GM19328 (cell line): ENCODE measurements at regions not wholly inside any gene's neighbourhood (a gene's known extent, or its start where the extent isn't known, plus 50 kb on each side); places are given as distances from the start of the nearest gene placed in this dataset.

Experiments used
- ATAC-seq: cut with Tn5 transposase; IDR thresholded peaks from one replicate; pipeline ENCODE4 v1.9.1; 2021; ENCODE audit warnings: mild to moderate bottlenecking, moderate library complexity; ENCODE audit not compliant: unreplicated experiment

GRCh38 chr10:123518765-123519164, 147.4 kb upstream of the GPR26 start:
- ATAC-seq: no peak

GRCh38 chr10:123519861-123520260, 146.3 kb upstream of the GPR26 start:
- no peak for ATAC-seq

DNA sequence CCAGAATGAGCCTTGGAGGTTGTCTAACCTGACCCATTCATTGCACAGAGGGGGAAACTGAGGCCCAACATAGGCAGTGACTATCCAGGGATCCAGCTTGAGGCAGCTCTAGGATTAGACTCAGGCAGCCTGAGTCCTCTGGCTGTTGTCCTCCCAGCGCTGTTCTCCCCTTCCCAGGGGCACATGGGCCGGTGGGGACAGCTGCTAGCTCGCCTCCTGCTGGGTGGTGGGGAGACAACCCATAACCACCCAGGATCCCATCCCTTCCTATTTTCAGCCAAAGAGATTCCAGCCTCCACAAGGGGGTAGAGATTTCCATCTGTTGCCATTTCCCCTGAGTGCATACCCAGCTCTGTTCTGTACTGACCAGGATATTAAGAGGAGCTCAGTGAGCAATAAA, 145.1 kb upstream of the GPR26 start:
- no peak for ATAC-seq

GRCh38 chr10:123521556-123521955, 144.6 kb upstream of the GPR26 start:
- ATAC-seq: no peak

GRCh38 chr10:123522702-123523312, 143.3 kb upstream of the GPR26 start:
- ATAC-seq: no peak

- no peak for ATAC-seq
These were observed 142.3 kb upstream of the GPR26 start for GRCh38 chr10:123523833-123524232.

GRCh38 chr10:123526356-123527064, 139.6 kb upstream of the GPR26 start:
- no peak for ATAC-seq

DNA sequence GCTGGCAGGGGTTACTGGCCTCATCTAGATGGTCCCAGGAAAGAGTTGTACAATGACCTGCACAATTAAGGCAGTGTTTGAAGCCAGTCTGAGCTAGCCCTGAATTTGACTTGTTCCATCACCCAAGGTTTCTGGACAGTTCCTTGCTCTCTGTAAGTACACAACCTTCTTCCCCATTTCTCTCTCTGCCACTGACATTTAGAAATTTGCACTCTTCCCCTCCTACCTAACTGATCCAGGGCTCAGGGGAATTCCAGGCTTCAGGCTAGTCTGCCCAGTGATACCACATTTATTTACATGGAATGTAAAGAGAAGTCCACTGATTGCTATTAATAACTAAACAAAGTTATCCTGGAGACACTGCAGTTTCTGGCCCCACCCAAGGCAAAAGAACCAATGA, 139.0 kb upstream of the GPR26 start:
- no peak for ATAC-seq

- ATAC-seq: no peak
These were observed 136.9 kb upstream of the GPR26 start for GRCh38 chr10:123529146-123529760.

DNA sequence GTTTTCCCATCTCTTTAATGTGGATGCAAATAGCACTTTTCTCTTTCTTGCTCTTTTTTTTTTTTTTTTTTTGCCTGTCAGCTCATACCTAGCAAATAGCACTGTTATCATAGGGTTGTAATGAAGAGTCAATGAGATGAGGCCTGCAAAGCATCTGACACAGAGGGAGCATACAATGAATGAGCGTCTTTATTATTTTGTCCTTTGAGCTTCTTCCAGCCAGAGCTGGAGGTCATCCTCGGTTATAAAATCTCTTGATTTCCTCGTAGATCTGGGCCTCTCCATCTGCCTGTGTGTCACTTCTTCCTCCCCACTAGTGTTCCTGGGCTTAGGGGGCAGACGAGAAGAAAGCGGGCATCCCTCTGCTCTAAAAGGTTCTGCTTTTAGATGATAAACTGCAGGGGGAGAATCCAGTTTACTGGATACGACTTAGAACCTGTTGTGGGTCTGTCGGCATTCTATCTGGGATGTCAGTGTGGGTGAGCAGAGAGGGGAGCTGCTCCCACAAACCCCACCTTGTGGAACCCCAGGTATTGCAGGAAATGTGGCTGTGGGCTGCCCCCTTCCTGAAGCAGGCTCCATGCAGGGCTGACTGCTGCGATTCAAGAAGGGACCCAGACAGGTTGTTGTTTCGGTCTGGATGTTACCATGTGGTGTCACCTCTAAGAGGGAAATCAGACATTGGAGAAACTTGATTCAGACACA, 135.8 kb upstream of the GPR26 start:
- ATAC-seq: no peak

DNA sequence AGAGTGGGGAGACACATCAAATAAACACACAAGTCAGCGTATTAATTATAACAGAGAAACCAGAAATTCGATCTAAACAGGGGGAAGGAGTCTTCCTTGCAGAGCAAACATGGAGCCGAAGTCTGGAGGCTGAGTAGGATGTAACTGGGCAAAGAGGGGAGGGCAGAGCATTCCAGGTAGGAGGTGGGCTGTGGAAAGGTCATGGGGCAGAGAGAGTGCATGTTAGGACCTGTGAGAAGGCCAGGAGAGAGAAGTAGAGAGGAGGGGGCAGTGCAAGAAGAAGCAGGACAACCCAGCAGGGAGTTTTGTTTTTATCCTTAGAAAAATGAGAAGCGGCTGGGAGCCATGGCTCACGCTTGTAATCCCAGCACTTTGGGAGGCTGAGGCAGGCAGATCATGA, 130.8 kb upstream of the GPR26 start:
- ATAC-seq: no peak

DNA sequence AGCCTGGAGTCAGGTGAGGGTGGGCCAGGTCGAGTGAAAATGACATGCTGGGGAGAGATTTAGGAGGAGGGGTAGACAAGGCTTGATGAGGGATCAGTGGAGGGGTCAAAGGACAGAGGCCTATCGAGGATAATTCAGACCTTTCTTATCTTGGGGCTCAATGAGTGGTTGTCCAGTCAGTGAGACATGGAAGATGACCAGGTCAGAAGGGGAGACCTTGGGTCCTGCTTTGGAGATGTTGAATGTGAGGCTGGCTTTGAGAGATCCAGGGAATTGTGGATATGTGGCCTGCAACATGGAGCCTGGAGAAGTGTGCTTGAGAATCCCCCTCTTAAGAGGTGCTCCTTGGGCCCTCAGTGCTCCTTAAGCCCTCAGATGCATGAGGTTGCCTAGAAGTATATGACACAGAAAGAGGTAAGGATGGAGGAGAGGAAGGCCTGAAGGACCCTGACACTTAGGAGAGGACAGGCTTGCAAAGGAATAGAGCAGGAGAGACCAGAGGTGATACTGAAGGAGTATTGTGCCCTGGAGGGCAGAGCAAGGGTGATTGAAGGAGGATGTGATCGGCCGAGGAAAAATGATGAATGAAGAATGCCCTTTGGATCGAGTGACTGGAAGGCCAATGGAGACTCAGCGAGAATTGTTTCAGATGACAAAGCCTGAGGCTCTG, 129.8 kb upstream of the GPR26 start:
- no peak for ATAC-seq

- ATAC-seq: no peak
These were observed 128.8 kb upstream of the GPR26 start for GRCh38 chr10:123537188-123537961.

- no peak for ATAC-seq
These were observed 127.5 kb upstream of the GPR26 start for GRCh38 chr10:123538401-123539320.

GRCh38 chr10:123544986-123545385, 121.2 kb upstream of the GPR26 start:
- no peak for ATAC-seq

DNA sequence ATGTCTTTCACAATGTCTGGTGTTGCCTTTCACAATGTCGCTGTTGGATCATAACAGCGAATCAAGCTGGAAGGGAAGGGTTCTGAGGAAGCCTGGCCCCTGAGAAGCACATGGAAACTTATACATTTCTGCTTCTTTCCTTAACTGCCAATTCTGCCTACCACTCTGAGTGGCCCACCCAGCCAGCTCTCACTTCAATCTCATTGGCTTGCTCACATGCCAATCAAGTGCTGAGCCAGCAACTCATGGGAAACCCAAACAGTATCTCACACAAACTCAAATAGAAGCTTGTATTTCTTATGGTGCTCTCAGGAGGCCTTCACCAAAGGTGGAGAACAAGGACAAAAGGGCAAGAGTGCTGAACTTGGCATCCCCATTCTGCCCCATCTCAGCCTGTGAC, 117.4 kb upstream of the GPR26 start:
- ATAC-seq: no peak

DNA sequence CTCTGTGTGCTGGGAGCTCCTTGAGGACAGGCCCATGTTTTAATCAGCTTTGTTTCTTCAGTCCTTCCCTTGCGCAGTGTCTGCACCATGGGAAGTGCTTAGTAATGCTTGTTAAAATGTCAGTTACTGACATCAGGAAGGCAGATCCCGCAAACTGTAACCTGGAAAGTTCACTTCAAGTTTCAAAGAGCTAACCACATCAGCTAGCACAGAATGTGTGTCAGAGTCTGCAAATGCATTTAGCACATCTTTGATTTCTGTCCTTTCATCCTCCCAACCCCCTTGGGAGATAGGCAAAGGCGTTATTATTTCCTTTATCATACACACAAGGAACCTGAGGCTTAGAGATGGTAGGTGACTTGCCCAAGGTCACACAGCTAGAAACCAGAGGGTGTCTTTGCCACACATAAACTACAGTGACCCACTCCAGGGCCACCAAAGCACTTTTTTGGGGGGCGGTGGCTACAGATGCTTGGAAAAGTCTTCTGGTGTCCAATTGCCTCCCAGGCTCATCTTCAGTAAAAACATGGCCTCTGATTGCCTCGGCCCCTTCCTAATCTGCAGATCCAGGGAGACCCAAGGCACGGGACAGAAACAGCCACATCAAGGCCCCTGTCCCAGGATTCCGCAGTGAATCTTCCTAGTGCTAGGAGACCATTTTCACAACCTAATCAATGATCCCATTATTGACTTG, 116.2 kb upstream of the GPR26 start:
- ATAC-seq: no peak

DNA sequence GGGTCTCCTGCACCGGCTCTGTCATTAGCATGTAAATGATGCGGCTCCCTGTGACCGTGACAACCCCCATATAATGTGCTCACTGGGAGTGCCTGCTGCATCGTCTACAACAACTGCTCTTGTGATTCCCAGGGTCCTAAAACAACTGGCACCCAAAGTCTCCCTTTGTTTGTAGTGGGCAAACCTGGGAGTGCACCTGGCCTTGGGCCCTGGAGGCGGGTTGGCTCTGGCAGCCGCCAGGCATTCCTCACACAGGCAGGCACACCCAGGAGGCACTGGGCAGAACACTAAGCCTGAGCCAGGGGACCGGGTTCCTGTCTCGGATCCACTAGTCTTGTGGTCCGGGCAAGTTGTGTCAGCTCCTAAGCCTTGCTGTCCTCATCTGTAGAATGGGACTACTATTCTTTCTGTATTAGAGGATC, 115.5 kb upstream of the GPR26 start:
- no peak for ATAC-seq

DNA sequence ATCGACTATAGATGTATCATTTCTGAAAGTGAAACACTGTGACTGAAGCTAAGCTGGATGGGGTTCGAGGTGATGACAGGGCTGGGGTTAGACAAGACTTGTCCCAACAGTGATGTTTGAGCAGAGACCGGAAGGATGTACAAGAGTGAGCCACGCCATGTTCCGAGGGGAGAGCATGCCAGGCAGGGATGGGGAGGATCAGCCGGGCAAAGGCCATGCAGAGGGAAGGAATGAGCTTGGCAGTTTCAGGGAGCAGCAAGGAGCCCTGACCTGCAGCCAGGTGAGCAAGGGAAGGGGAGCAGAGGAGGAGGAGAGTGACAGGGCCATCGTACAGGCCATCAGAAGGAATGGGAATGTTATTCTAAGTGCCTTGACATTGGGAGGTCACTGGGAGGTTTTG, 114.9 kb upstream of the GPR26 start:
- no peak for ATAC-seq
